ENCODE measurements at regions not wholly inside any gene's neighbourhood (a gene's known extent, or its start where the extent isn't known, plus 50 kb on each side); places are given as distances from the start of the nearest gene placed in this dataset.

GRCh38 chr2:122859260-122859659 lies 1103.8 kb downstream of the TSN start:
- Histone ChIP-seq H3K23me2 (ENCODE audit: low read depth, low read length) (peaks cover 5% of the 10 kb centered on the region; the same call in 1 of the 2 replicates), H4K91ac (replicated peaks; ENCODE audit: insufficient read length, low read length) (peak overlapping the region; percentile 88), H3K79me2 (ENCODE audit: control insufficient read depth in 1 of 2, insufficient read depth in 2 of 2, low read length in 2 of 2) (no peaks in the 10 kb centered on the region), H4K20me1 (replicated peaks in 1 of 2; ENCODE audit: control insufficient read depth in 1 of 2, insufficient read depth in 2 of 2, low read length in 2 of 2) (peaks cover 0 to 5% of the 10 kb centered on the region in 2 experiments), H2BK12ac (ENCODE audit: low read depth, low read length) (peak overlapping the region; percentile 86), H4K5ac (ENCODE audit: insufficient read length, low read depth, low read length) (no peak overlapping the region), H2AFZ (ENCODE audit: low read length) (no peak overlapping the region), H4K8ac (ENCODE audit: extremely low read depth, insufficient read depth, low read length) (no peak overlapping the region), H3K18ac (ENCODE audit: extremely low read depth, low read length) (no peak overlapping the region), H3K4ac (replicated peaks; ENCODE audit: insufficient read length, low read depth, low read length) (peak overlapping the region; percentile 98), H2BK15ac (ENCODE audit: low read length) (peak overlapping the region; percentile 53; the same call in 1 of the 2 replicates), H3K36me3 (ENCODE audit: control insufficient read depth in 2 of 4, insufficient read depth in 4 of 4, low read length in 3 of 4) (no peaks in the 10 kb centered on the region), H3K4me1 (replicated peaks in 1 of 4; ENCODE audit: control insufficient read depth in 3 of 4, insufficient read depth in 4 of 4, low read length in 3 of 4) (no peaks in the 10 kb centered on the region; a peak in 1 of 7 replicates), H2BK120ac (replicated peaks; ENCODE audit: low read depth, low read length) (peak overlapping the region; percentile 33), H3K79me1 (ENCODE audit: low read depth, low read length) (no peaks in the 10 kb centered on the region), H3K4me2 (ENCODE audit: insufficient read depth in 1 of 2, low read depth in 2 of 2, low read length in 2 of 2) (no peak overlapping the region), H2AK5ac (ENCODE audit: low read depth, low read length) (peak overlapping the region; percentile 53; the same call in 1 of the 2 replicates), H3K56ac (replicated peaks; ENCODE audit: insufficient read length, low read depth, low read length) (peak overlapping the region; percentile 95), H3K9me3 (ENCODE audit: insufficient read depth in 2 of 2, low read depth in 1 of 2, low read length in 1 of 2) (no peaks in the 10 kb centered on the region), H3K14ac (ENCODE audit: insufficient read length) (peak overlapping the region; percentile 43), H3K27me3 (replicated peaks in 1 of 4; ENCODE audit: control insufficient read depth in 3 of 4, extremely low read depth in 1 of 4, insufficient read depth in 3 of 4, low read length in 3 of 4) (no peaks in the 10 kb centered on the region), H2BK20ac (ENCODE audit: low read length) (no peak overlapping the region), H3K4me3 (ENCODE audit: extremely low read depth in 1 of 4, insufficient read depth in 2 of 4, low read depth in 3 of 4, low read length in 4 of 4) (no peak overlapping the region), H3K23ac (ENCODE audit: insufficient read length) (no peak overlapping the region), H3K27ac (ENCODE audit: low read depth, low read length) (no peak overlapping the region), H2BK5ac (ENCODE audit: low read depth, low read length) (no peak overlapping the region), H3K9ac (replicated peaks in 1 of 4; ENCODE audit: extremely low read depth in 1 of 4, low read depth in 3 of 4, low read length in 3 of 4) (no peak overlapping the region)
- no peak for FAIRE-seq
- CTCF ChIA-PET (ENCODE audit: partially characterized antibody): no interaction called here
- POLR2A ChIA-PET (ENCODE audit: partially characterized antibody): no interaction called here
- 91 to 100% methylated on average over 2 to 9 of the region's 9 CpGs for WGBS, 2 experiments (ENCODE audit: extremely low coverage in 1 of 2, insufficient coverage in 1 of 2, insufficient read length in 1 of 2, insufficient replicate concordance in 2 of 2, low coverage in 1 of 2, low lambda C conversion rate in 2 of 2, missing lambda C conversion rate in 1 of 2)
- TF ChIP-seq, protein P1, sequence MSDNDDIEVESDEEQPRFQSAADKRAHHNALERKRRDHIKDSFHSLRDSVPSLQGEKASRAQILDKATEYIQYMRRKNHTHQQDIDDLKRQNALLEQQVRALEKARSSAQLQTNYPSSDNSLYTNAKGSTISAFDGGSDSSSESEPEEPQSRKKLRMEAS (IDR thresholded peaks at IDR 0.05): no peak
- TF ChIP-seq ZNF274 (IDR thresholded peaks at IDR 0.05; ENCODE audit: borderline replicate concordance, extremely low read depth, low read length) (no peak), MAFK (IDR thresholded peaks at IDR 0.05; ENCODE audit: low read depth, low read length) (no peak), SRF (IDR thresholded peaks at IDR 0.05; ENCODE audit: low read depth, low read length) (no peak)
- DNase-seq (ENCODE audit: low read depth in 1 of 2, low spot score in 2 of 2): no peak
